HG03103 (cell line): ENCODE measurements at regions not wholly inside any gene's neighbourhood (a gene's known extent, or its start where the extent isn't known, plus 50 kb on each side); places are given as distances from the start of the nearest gene placed in this dataset.

Experiments used
- ATAC-seq: cut with Tn5 transposase; IDR thresholded peaks from one replicate; pipeline ENCODE4 v1.9.1; 2021; ENCODE audit warnings: low read depth; ENCODE audit not compliant: unreplicated experiment

GRCh38 chrX:6708041-6708440 lies 173.1 kb upstream of the VCX3A start:
- no peak for ATAC-seq

DNA sequence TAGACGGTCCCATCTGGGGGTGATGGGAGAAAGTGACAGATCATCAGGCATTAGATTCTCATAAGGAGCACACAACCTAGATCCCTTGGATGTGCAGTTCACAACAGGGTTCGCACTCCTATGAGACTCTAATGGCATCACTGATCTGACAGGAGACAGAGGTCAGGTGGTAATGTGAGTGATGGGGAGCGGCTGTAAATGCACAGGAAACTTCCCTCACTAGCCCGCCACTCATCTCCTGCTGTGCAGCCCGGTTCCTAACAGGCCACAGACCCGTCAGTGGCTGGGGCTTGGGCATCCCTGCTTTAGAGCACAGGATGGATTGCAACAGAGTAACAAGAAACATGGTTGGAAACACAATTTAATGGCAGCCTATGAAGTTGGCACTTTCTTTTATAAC lies 172.6 kb upstream of the VCX3A start:
- ATAC-seq, result no peak

GRCh38 chrX:6701085-6701484 lies 166.2 kb upstream of the VCX3A start:
- no peak for ATAC-seq

DNA sequence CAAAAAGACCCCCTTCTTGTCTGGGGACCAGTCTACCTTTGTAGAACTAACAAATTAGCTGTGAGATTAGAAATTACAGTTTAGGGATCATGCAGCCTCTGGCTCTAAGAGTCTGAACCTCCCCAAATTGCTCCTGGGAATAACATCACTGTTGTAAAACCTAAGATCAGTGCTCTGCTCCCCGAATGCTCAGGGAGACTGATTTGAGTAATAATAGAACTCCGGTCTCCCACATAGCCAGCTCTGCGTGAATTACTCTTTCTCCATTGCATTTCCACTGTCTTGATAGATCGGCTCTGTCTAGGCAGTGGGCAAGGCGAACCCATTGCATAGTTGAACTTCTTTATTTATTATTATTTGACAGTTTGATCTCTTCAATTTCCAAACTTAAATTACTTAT lies 160.8 kb upstream of the VCX3A start:
- no peak for ATAC-seq

DNA sequence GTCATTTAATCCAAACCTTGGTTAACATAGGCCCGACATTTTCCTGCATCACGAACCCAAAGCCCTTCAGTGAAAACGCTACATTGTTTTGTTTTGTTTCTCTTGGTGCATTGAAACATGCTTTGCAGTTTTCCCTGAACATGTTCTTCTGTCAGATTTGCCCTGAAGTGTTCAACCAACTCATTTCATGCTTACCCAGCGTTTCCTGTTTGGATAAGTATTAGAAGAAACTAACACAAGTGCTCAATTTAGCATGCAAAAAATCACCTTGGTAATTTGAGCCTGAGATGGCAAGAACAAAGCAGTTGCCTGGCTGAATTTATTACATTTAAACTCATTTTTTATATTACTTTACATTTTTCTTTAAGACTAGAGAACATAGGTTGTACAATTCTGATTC lies 160.1 kb upstream of the VCX3A start:
- ATAC-seq, result no peak

GRCh38 chrX:6694221-6694620 lies 159.3 kb upstream of the VCX3A start:
- ATAC-seq, result no peak

- no peak for ATAC-seq
Measured at GRCh38 chrX:6693051-6693450, 158.1 kb upstream of the VCX3A start.

- ATAC-seq, result no peak
Measured at GRCh38 chrX:6685489-6685888, 150.6 kb upstream of the VCX3A start.

DNA sequence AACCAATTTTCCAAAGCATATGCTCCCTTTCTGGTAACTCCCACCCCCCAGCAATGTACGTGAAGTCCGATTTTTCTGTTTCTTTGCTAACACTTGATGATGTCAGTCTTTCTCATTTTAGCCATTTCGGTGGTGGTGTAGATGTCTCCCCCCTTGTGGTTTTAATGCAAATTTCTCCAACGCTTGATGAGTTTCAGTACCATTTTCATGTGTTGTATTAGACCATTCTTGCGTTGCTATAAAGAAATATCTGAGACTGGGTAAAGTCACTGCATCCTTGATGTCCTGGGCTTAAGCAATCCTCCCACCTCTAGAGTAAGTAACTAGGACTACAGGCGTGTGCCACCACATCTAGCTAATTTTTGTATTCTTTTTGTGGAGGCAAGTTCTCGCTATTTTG lies 148.4 kb upstream of the VCX3A start:
- no peak for ATAC-seq

- no peak for ATAC-seq
Measured at GRCh38 chrX:6681521-6682145, 146.7 kb upstream of the VCX3A start.

DNA sequence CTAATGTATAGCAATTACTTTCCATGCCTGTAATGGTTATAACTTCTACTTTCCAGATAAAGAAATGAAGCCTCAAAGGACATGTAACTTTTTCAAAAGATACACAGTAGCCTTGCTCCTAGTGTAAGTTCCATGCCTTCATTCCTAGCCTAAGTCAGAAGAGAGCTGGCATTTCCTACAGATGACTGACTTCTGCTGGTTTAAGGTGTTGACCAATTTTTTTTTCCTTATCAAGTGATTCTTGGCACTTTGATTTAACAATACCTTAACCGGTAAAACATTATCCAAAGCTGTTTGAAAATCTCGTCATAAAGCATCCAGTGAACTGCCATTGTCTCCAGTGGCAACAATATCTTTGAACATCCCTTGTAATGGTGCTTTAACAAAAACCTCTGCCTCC lies 145.1 kb upstream of the VCX3A start:
- ATAC-seq, result no peak

DNA sequence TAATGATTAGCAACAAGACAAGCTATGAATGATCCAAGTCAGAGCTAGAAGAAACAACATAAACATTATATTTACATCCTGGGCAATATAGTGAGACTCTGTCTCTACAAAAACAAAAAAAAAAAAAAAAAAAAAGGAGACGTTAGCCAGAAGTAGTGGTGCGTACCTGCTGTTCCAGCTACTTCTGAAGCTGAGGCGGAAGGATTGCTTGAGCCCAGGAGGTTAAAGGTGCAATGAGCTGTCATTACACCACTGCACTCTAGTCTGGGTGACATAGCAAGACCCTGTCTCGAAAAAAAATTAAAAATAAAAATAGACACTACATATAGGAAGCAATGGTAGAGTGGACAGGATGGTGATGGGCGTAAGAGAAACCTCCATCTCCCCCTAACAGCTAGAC lies 144.6 kb upstream of the VCX3A start:
- no peak for ATAC-seq

DNA sequence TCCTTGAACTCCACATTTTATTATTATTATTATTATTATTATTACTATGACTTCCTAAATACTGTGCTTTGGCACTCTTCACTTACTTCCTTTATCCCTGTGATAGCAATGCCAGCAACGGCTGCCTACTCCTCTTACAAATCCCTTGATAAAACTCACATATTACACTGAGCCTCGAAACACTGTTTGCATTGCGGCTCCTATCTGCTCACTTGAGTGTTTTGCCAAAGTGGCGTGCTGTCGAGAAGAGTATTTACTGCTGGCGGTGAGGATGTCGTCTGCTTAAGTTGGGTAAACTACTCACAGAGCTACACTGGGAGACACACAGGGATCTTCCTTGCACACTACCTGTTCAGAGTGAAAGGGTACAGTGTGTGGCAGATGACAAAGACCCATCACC lies 143.4 kb upstream of the VCX3A start:
- ATAC-seq, result no peak

GRCh38 chrX:6674734-6675133 lies 139.8 kb upstream of the VCX3A start:
- no peak for ATAC-seq

DNA sequence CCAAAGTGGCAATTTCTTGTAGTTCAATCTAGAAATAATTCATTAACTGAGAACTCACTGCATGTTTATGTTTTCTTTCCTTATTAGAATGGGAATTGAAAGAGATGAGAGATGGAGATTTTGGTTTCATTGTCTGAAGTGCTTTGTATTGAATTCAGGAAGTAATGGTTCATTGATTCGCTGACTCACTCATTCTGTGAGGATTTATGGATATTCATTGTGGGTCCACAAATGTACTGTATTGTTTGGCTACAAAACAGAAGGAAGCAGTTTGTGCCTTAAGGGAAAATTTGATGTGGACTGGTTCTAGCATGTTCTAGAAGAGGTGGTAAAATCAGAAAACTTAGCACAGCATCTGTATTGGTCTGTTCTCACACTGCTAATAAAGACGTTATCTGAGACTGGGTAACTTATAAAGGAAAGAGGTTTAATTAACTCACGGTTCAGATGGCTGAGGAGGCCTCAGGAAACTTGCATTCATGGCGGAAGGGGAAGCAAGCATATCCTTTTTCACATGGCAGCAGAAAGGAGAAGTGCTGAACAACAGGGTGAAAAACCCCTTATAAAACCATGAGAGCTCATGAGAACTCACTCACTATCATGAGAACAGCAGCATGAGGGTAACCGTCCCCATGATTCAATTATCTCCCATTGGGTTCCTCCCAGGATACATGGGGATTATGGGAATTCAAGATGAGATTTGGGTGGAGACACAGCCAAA lies 132.3 kb upstream of the VCX3A start:
- no peak for ATAC-seq

DNA sequence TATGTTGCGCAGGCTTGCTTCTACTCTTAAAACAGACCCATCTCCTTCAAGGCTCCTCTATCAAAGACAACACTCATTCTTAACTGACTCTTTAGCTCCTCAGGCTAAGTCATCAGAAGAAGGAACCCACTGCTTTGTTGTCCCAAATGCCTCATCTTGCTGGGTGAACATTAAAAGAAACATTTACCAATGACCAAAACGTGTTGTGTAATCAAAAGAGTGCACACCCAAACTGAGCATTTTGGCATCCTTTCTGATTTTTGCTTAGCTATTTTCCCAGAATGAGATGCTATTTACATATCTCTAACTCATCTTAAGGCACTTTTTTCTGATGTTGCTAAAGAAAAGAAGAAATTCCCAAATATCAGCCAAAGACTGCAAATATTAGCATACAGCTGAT lies 131.7 kb upstream of the VCX3A start:
- ATAC-seq, result no peak

DNA sequence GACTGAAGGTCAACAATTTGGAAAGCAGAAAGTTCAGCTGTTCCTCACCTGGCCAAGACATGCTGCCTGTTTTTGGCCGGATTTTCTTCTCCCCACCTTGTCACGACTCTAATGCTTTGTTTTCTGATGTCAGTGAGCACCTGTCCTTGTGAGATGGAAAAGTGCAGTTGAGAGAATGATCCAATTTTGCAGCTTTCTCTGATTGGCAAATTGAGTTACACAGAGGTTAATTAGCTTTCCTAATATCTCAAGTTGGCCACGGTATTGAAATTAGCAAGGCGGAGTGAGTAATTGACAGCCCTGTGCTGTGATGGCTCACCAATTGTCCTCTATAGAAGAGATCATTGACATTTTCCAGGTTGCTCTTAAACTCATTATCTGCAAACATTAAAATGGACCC lies 126.8 kb upstream of the VCX3A start:
- ATAC-seq, result no peak

GRCh38 chrX:6660567-6661264 lies 125.8 kb upstream of the VCX3A start:
- no peak for ATAC-seq

GRCh38 chrX:6645216-6645615 lies 110.3 kb upstream of the VCX3A start:
- ATAC-seq, result no peak

GRCh38 chrX:6644411-6644810 lies 109.5 kb upstream of the VCX3A start:
- ATAC-seq, result no peak

- no peak for ATAC-seq
Measured at GRCh38 chrX:6640727-6641126, 105.8 kb upstream of the VCX3A start.

- ATAC-seq, result no peak
Measured at GRCh38 chrX:6614506-6614905, 79.6 kb upstream of the VCX3A start.
